ENCODE measurements at regions not wholly inside any gene's neighbourhood (a gene's known extent, or its start where the extent isn't known, plus 50 kb on each side); places are given as distances from the start of the nearest gene placed in this dataset.

- no peaks in the 10 kb centered on the region for H3K36me3 ChIP-seq (ENCODE audit: insufficient read depth, low read length)
- H3K27ac ChIP-seq, result no peak overlapping the region
- no peak overlapping the region for H3K4me3 ChIP-seq
- TF ChIP-seq EZH2 (IDR thresholded peaks at IDR 0.05), result no peak
- no peak for TF ChIP-seq FOXP2 (optimal IDR thresholded peaks at IDR 0.05; ENCODE audit: control extremely low read depth, extremely low read length, insufficient read depth)
- TF ChIP-seq POLR2AphosphoS5 (IDR thresholded peaks at IDR 0.05; ENCODE audit: borderline replicate concordance, low read depth, low read length), result no peak
- no peaks in the 10 kb centered on the region for H3K9me3 ChIP-seq (ENCODE audit: low read depth, low read length)
- no peak overlapping the region for H3K9ac ChIP-seq (ENCODE audit: insufficient read length)
- DNase-seq (ENCODE audit: low read depth, low spot score), result no peak
These were observed 210.3 kb downstream of the GPAM start for GRCh38 chr10:111973306-111973705.

GRCh38 chr10:111973826-111974225, 209.7 kb downstream of the GPAM start:
- Histone ChIP-seq H3K4me3 (no peak overlapping the region), H3K27ac (no peak overlapping the region), H3K9me3 (ENCODE audit: low read depth, low read length) (no peaks in the 10 kb centered on the region), H3K9ac (ENCODE audit: insufficient read length) (no peak overlapping the region), H3K36me3 (ENCODE audit: insufficient read depth, low read length) (no peaks in the 10 kb centered on the region)
- no peak for DNase-seq (ENCODE audit: low read depth, low spot score)
- TF ChIP-seq EZH2 (IDR thresholded peaks at IDR 0.05) (no peak), FOXP2 (optimal IDR thresholded peaks at IDR 0.05; ENCODE audit: control extremely low read depth, extremely low read length, insufficient read depth) (no peak)

GRCh38 chr10:111974325-111974724, 209.2 kb downstream of the GPAM start:
- DNase-seq (ENCODE audit: low read depth, low spot score), result no peak
- no peak overlapping the region for H3K9ac ChIP-seq (ENCODE audit: insufficient read length)
- H3K27ac ChIP-seq, result no peak overlapping the region
- H3K4me3 ChIP-seq, result no peak overlapping the region
- TF ChIP-seq EZH2 (IDR thresholded peaks at IDR 0.05) (no peak), POLR2AphosphoS5 (IDR thresholded peaks at IDR 0.05; ENCODE audit: borderline replicate concordance, low read depth, low read length) (no peak), FOXP2 (optimal IDR thresholded peaks at IDR 0.05; ENCODE audit: control extremely low read depth, extremely low read length, insufficient read depth) (no peak)
- no peaks in the 10 kb centered on the region for H3K9me3 ChIP-seq (ENCODE audit: low read depth, low read length)
- H3K36me3 ChIP-seq (ENCODE audit: insufficient read depth, low read length), result no peaks in the 10 kb centered on the region

GRCh38 chr10:111976557-111976956, 207.0 kb downstream of the GPAM start:
- no peaks in the 10 kb centered on the region for H3K36me3 ChIP-seq (ENCODE audit: insufficient read depth, low read length)
- no peak for TF ChIP-seq FOXP2 (optimal IDR thresholded peaks at IDR 0.05; ENCODE audit: control extremely low read depth, extremely low read length, insufficient read depth)
- TF ChIP-seq EZH2 (IDR thresholded peaks at IDR 0.05), result no peak
- no peak for TF ChIP-seq POLR2AphosphoS5 (IDR thresholded peaks at IDR 0.05; ENCODE audit: borderline replicate concordance, low read depth, low read length)
- no peaks in the 10 kb centered on the region for H3K9me3 ChIP-seq (ENCODE audit: low read depth, low read length)
- H3K9ac ChIP-seq (ENCODE audit: insufficient read length), result no peak overlapping the region
- DNase-seq (ENCODE audit: low read depth, low spot score), result no peak
- H3K27ac ChIP-seq, result no peak overlapping the region
- H3K4me3 ChIP-seq, result no peak overlapping the region

GRCh38 chr10:111984057-111984456, 199.5 kb downstream of the GPAM start:
- H3K9ac ChIP-seq (ENCODE audit: insufficient read length), result no peak overlapping the region
- H3K4me3 ChIP-seq, result no peak overlapping the region
- no peaks in the 10 kb centered on the region for H3K9me3 ChIP-seq (ENCODE audit: low read depth, low read length)
- no peak overlapping the region for H3K27ac ChIP-seq
- H3K36me3 ChIP-seq (ENCODE audit: insufficient read depth, low read length), result no peaks in the 10 kb centered on the region
- DNase-seq (ENCODE audit: low read depth, low spot score), result no peak
- TF ChIP-seq POLR2AphosphoS5 (IDR thresholded peaks at IDR 0.05; ENCODE audit: borderline replicate concordance, low read depth, low read length), result no peak
- no peak for TF ChIP-seq FOXP2 (optimal IDR thresholded peaks at IDR 0.05; ENCODE audit: control extremely low read depth, extremely low read length, insufficient read depth)
- TF ChIP-seq EZH2 (IDR thresholded peaks at IDR 0.05), result no peak

GRCh38 chr10:111986079-111986478, 197.5 kb downstream of the GPAM start:
- Histone ChIP-seq H3K4me3 (no peak overlapping the region), H3K9me3 (ENCODE audit: low read depth, low read length) (no peaks in the 10 kb centered on the region), H3K9ac (ENCODE audit: insufficient read length) (no peak overlapping the region), H3K36me3 (ENCODE audit: insufficient read depth, low read length) (no peaks in the 10 kb centered on the region), H3K27ac (no peak overlapping the region)
- no peak for DNase-seq (ENCODE audit: low read depth, low spot score)
- TF ChIP-seq FOXP2 (optimal IDR thresholded peaks at IDR 0.05; ENCODE audit: control extremely low read depth, extremely low read length, insufficient read depth), result no peak
- TF ChIP-seq POLR2AphosphoS5 (IDR thresholded peaks at IDR 0.05; ENCODE audit: borderline replicate concordance, low read depth, low read length), result no peak
- TF ChIP-seq EZH2 (IDR thresholded peaks at IDR 0.05), result no peak

- no peak for DNase-seq (ENCODE audit: low read depth, low spot score)
- TF ChIP-seq FOXP2 (optimal IDR thresholded peaks at IDR 0.05; ENCODE audit: control extremely low read depth, extremely low read length, insufficient read depth) (no peak), EZH2 (IDR thresholded peaks at IDR 0.05) (no peak), POLR2AphosphoS5 (IDR thresholded peaks at IDR 0.05; ENCODE audit: borderline replicate concordance, low read depth, low read length) (no peak)
- Histone ChIP-seq H3K9ac (ENCODE audit: insufficient read length) (no peak overlapping the region), H3K9me3 (ENCODE audit: low read depth, low read length) (no peaks in the 10 kb centered on the region), H3K36me3 (ENCODE audit: insufficient read depth, low read length) (no peaks in the 10 kb centered on the region), H3K4me3 (no peak overlapping the region), H3K27ac (no peak overlapping the region)
These were observed 194.9 kb downstream of the GPAM start for GRCh38 chr10:111988646-111989045.

- no peak for TF ChIP-seq EZH2 (IDR thresholded peaks at IDR 0.05)
- Histone ChIP-seq H3K4me3 (no peak overlapping the region), H3K36me3 (ENCODE audit: insufficient read depth, low read length) (no peaks in the 10 kb centered on the region), H3K27ac (no peak overlapping the region), H3K9ac (ENCODE audit: insufficient read length) (no peak overlapping the region), H3K9me3 (ENCODE audit: low read depth, low read length) (no peaks in the 10 kb centered on the region)
- DNase-seq (ENCODE audit: low read depth, low spot score), result no peak
These were observed 194.2 kb downstream of the GPAM start for GRCh38 chr10:111989136-111989911.

- TF ChIP-seq FOXP2 (optimal IDR thresholded peaks at IDR 0.05; ENCODE audit: control extremely low read depth, extremely low read length, insufficient read depth) (no peak), EZH2 (IDR thresholded peaks at IDR 0.05) (no peak), POLR2AphosphoS5 (IDR thresholded peaks at IDR 0.05; ENCODE audit: borderline replicate concordance, low read depth, low read length) (no peak)
- no peak overlapping the region for H3K27ac ChIP-seq
- H3K9me3 ChIP-seq (ENCODE audit: low read depth, low read length), result no peaks in the 10 kb centered on the region
- no peaks in the 10 kb centered on the region for H3K36me3 ChIP-seq (ENCODE audit: insufficient read depth, low read length)
- no peak overlapping the region for H3K4me3 ChIP-seq
- H3K9ac ChIP-seq (ENCODE audit: insufficient read length), result no peak overlapping the region
- no peak for DNase-seq (ENCODE audit: low read depth, low spot score)
These were observed 192.8 kb downstream of the GPAM start for GRCh38 chr10:111990734-111991133.
